ENCODE measurements at regions not wholly inside any gene's neighbourhood (a gene's known extent, or its start where the extent isn't known, plus 50 kb on each side); places are given as distances from the start of the nearest gene placed in this dataset.
"Not testable (repeated sequence)": the region's sequence is repeated elsewhere in the genome, so short reads cannot be mapped to it uniquely, and the experiment has no call there.

DNA sequence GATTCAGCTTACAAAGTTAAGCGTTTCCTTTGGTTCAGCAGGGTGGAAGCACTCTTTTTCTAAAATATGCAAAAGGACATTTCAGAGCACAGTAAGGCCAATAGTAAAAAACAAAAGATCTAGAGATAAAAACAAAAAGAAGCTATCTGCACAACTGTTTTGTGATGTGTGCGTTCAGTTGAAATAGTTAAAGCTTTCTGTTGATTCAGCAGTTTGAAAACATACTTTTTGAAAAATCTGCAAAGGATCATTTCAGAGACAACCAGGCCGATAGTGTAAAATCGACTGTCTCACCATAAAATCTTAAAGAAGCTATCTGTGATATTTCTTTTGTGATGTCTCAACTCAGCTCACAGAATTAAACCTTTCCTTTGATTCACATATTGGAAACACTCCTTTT is 300.0 kb upstream of the ALG10B start:
- peaks cover 9% of the 10 kb centered on the region for H3K9me3 Mint-ChIP-seq
- no peak overlapping the region for H3K4me3 Mint-ChIP-seq
- H3K27ac Mint-ChIP-seq, result no peak overlapping the region
- no peaks in the 10 kb centered on the region for H3K36me3 Mint-ChIP-seq
- DNase-seq, result no peak
- H3K4me1 Mint-ChIP-seq, result no peaks in the 10 kb centered on the region
- H3K27me3 Mint-ChIP-seq, result no peaks in the 10 kb centered on the region

DNA sequence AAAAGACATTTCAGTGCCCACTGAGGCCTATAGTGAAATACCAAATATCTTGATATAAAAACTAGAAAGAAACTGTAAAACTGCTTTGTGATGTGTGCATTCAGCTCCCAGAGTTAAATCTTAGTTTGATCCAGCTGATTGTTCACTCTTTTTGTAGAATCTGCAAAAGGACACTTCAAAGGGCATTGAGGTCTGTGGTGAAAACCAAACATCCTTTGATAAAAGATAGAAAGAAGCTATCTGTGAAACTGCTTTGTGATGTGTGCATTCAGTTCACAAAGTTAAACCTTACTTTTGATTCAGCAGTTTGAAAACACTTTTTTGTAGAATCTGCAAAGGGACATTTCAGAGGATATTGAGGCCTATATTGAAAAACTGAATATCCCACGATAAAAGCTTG is 290.7 kb upstream of the ALG10B start:
- Mint-ChIP-seq H3K4me3 (no peak overlapping the region), H3K4me1 (no peaks in the 10 kb centered on the region), H3K27ac (no peak overlapping the region), H3K36me3 (no peaks in the 10 kb centered on the region), H3K9me3 (peaks cover 7% of the 10 kb centered on the region), H3K27me3 (no peaks in the 10 kb centered on the region)
- DNase-seq, result no peak

DNA sequence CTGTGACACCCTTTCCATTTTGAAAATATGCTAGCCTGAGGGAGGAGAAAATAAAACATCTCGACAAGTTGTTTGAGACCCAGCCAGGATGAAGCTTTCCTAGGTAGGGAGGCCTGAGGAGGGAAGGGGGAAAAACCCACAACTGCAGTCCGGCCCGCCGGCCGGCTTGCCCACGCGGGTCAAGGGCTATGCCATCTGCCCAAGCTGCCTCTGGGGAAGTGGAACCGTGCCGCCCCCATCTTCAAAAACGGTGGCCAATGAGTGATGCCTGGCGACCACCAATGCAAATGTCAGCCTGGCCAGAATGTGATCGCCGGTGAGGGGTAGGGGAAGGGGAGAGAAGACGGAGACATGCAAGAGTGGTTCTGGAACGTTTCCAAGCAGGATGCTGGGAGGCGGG is 263.5 kb upstream of the ALG10B start:
- Mint-ChIP-seq H3K4me1 (no peaks in the 10 kb centered on the region), H3K9me3 (peaks cover 12% of the 10 kb centered on the region), H3K27ac (no peak overlapping the region), H3K27me3 (no peaks in the 10 kb centered on the region), H3K4me3 (no peak overlapping the region), H3K36me3 (no peaks in the 10 kb centered on the region)
- no peak for DNase-seq

DNA sequence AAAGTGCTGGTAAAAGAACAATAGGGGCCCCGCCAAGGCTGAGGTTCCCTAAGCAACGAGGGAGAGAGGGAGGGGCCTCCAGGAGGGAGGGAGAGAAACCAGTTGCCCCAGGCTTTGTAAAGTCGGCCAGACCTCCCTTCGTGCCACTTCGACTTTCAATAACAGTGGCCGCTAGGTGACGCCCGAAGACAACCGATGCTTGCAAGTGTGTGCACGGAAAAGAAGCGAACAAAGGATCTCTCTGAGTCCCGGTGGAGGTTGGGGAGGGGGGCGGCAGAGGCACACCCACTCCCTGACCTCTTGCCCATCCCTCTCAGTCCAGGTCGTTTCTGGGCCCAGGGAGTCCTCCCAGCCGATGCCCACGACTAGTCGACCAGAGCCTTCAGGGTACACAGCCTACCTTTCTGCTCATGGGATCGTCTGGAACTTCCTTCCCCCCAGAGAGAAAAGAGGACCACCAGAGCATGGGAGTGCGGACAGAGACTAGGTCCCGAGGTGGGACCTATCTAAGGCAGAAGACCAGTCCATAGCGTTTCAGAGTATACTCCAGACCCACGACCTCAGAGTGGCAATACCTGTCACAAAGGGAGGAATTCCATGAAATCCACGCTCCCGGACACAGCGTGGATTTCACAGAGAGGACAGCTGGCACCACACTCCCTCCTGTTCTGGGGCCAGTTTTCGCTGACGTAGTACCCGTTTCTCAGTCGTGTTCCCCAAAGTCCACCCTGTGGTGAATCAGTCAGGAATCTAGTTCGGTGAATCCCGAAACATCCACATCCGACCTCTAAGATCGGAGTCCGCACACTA is 262.7 kb upstream of the ALG10B start:
- H3K27me3 Mint-ChIP-seq, result no peaks in the 10 kb centered on the region
- H3K9me3 Mint-ChIP-seq, result peaks cover 12% of the 10 kb centered on the region

DNA sequence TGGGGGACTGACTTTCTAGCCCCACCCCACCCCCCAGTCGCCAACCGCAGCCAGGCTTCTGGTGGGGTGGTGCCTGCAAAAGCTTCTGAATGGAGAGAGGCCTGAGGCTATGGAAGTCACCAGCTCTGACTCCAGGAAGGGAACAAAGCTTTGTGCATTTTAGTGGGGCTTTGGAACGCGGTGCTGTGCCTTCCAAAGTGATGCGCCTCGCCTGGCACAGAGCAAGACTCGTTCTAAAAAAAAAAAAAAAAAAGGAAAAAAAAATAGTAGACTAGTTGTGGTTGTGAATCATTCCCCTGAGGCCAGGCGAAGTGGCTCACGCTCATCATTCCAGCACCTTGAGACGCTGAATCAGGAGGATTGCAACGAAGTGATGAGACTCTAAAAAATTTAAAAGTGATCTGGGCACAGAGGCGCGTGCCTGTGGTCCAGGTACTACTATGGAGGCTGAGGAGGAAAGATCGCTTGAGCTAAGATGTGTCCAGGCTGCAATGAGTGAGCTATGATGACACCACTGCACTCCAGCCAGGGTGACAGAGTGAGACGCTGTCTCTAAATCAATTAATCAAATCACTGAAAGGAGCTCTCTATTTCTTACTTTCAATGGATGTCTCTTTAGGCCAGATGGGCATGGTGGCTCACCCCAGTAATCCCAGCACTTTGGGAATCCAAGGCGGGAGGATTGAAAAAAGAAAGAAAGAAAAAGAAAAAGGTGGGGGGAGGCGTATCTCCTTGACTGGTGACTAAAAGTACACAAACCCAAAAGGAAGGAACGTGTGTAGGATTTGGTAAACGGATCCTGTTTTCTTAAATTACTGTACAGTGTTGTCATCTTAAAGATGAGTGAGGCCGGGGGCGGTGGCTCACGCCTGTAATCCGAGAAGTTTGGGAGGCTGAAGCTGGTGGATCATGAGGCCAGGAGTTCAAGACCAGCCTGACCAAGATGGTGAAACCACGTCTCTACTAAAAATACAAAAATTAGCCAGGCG is 259.6 kb upstream of the ALG10B start:
- Mint-ChIP-seq H3K9me3 (peaks cover 15% of the 10 kb centered on the region), H3K27ac (no peak overlapping the region), H3K4me3 (no peak overlapping the region), H3K27me3 (no peaks in the 10 kb centered on the region), H3K4me1 (no peaks in the 10 kb centered on the region), H3K36me3 (no peaks in the 10 kb centered on the region)
- no peak for DNase-seq

More for the DNA sequence above, 262.7 kb upstream of the ALG10B start:
- DNase-seq, result peak; percentile 1
- no peaks in the 10 kb centered on the region for H3K4me1 Mint-ChIP-seq
- H3K36me3 Mint-ChIP-seq, result no peaks in the 10 kb centered on the region
- H3K27ac Mint-ChIP-seq, result no peak overlapping the region
- H3K4me3 Mint-ChIP-seq, result no peak overlapping the region

DNA sequence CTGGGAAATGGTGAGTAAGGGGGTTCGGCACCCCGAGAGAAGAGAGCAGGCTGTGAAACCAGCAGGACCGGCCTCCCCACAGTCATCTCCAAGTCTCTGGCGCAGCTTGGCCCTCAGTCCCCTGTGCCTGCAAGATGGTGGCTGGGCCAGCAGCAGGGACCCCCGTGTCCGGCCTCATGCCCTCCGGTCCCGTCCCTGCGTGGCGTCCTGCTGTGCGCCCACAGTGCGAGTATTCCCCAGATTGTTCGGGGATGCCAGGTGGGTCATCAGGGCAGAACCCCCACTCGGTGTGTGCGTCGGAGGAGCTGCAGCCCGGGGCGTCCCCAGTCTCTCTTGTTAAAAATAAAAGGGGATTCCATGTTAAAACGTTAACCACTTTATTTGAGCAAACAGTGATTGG is 216.9 kb upstream of the ALG10B start:
- Mint-ChIP-seq H3K4me1 (no peaks in the 10 kb centered on the region), H3K36me3 (no peaks in the 10 kb centered on the region), H3K27ac (no peak overlapping the region), H3K9me3 (peaks cover 12% of the 10 kb centered on the region), H3K27me3 (no peaks in the 10 kb centered on the region), H3K4me3 (no peak overlapping the region)
- no peak for DNase-seq

DNA sequence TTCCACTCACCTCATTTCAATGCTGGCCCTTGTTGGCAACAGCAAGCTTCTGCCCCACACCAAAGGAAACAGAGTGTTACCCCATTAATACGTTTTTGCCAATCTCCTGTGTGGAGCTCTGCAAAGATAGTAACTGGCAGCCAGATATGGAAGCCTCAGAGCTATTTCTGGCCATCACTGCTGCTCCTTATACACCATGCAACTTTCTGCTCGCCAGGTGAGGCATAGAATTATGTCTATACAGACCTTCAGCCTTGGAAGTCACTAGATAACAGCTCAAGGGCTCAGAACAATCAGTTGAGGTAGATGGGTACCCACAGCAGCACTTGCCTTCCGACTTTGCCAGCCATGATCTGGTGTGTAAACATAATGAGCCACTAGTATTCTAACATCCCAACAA is 214.8 kb upstream of the ALG10B start:
- DNase-seq, result no peak
- no peak overlapping the region for H3K27ac Mint-ChIP-seq
- peaks cover 7% of the 10 kb centered on the region for H3K9me3 Mint-ChIP-seq
- no peaks in the 10 kb centered on the region for H3K27me3 Mint-ChIP-seq
- no peaks in the 10 kb centered on the region for H3K4me1 Mint-ChIP-seq
- H3K4me3 Mint-ChIP-seq, result no peak overlapping the region
- H3K36me3 Mint-ChIP-seq, result no peaks in the 10 kb centered on the region

DNA sequence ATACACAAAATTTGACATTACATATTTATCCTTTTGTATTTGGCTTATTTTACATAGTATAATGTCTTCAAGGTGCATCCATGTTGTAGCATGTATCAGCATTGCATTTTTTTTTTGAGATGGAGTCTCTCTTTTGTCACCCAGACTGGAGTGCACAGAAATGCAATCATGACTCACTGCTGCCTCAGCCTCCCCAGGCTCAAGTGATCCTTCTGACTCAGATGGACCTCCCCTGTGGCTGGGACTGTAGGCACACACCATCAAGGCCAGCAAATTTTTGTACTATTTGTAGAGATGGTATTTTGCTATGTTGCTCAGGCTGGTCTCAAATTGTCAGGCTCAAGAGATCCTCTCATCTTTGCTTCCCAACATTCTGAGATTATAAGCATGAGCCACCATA is 214.4 kb upstream of the ALG10B start:
- Mint-ChIP-seq H3K27ac (no peak overlapping the region), H3K4me3 (no peak overlapping the region), H3K27me3 (no peaks in the 10 kb centered on the region), H3K9me3 (peaks cover 5% of the 10 kb centered on the region), H3K36me3 (no peaks in the 10 kb centered on the region), H3K4me1 (no peaks in the 10 kb centered on the region)
- no peak for DNase-seq

DNA sequence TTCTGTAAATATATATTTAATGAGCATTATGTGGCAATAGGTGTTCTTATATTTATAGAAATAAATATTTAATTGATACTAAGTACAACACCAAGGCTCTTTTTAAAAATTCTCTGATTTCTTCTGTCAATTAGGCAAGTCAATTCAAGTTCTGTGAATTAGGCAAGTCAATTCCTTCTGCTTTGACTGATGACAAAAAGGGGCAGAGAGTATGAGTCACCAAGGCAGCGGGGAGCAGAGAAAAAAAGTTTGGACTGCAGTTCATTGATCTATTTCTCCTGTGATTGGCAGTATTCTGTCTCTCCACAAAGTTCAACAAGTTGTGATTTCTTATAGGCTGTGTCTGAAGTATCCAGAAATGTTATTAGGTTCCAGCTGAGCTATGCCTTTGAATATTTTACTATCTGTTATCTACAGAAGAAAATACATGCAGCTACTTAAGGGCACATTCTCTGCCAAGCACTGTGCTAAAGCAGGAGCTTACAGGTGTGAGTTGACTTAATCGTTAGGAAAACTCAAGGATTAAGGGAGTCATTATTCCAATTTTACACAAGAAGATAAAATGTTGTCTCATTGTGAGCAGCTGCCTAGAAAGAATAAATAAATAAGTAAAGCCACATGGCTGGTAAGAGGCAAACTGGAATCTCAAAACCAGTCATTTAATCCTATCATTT is 206.4 kb upstream of the ALG10B start:
- H3K27me3 Mint-ChIP-seq, result peaks cover 4% of the 10 kb centered on the region

DNA sequence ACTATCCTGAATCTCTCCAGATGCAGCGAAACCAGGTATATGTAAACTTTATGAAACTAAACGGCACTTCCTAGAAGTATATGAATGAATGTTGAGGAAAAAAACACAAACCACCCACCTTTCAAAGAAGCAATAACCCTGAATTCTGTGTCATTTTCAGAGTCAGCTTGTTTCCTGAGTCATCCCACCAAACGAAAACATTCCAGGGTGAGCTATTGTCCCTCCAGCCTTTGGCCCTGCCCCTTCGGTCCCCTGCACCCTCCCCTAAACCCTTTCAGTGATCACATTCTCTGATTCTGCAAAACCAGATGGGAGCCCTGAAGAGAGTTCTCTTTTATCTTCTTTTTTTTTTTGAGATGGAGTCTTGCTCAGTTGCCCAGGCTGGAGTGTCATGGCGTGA is 202.6 kb upstream of the ALG10B start:
- Mint-ChIP-seq H3K4me3 (no peak overlapping the region), H3K4me1 (no peaks in the 10 kb centered on the region), H3K9me3 (no peaks in the 10 kb centered on the region), H3K27ac (no peak overlapping the region), H3K36me3 (no peaks in the 10 kb centered on the region), H3K27me3 (no peaks in the 10 kb centered on the region)
- no peak for DNase-seq

More for the DNA sequence above, 206.4 kb upstream of the ALG10B start:
- no peaks in the 10 kb centered on the region for H3K4me1 Mint-ChIP-seq
- no peak for DNase-seq
- no peak overlapping the region for H3K4me3 Mint-ChIP-seq
- no peaks in the 10 kb centered on the region for H3K9me3 Mint-ChIP-seq
- H3K27ac Mint-ChIP-seq, result no peak overlapping the region
- no peaks in the 10 kb centered on the region for H3K36me3 Mint-ChIP-seq

DNA sequence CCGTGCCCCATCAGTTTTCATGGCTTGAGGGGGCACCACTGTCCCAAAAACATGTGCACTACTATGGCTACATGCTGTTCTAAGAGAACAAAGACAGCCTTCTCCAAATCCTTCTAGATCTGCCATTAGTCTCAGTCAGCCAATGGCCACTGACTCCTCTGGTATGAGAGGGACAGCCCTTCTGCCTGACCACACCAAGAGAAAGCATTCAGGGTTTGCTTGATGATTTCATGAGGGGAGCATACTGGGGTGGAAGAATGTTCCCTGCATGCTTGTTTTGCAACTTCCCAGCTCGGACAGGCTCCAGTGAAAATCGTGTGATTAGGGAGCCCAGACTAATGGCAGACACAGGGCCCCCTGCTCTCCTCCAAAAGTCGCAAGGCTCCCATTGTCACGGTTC is 199.6 kb upstream of the ALG10B start:
- no peaks in the 10 kb centered on the region for H3K9me3 Mint-ChIP-seq
- no peaks in the 10 kb centered on the region for H3K4me1 Mint-ChIP-seq
- no peak overlapping the region for H3K4me3 Mint-ChIP-seq
- H3K36me3 Mint-ChIP-seq, result no peaks in the 10 kb centered on the region
- no peaks in the 10 kb centered on the region for H3K27me3 Mint-ChIP-seq
- H3K27ac Mint-ChIP-seq, result no peak overlapping the region
- DNase-seq, result no peak

DNA sequence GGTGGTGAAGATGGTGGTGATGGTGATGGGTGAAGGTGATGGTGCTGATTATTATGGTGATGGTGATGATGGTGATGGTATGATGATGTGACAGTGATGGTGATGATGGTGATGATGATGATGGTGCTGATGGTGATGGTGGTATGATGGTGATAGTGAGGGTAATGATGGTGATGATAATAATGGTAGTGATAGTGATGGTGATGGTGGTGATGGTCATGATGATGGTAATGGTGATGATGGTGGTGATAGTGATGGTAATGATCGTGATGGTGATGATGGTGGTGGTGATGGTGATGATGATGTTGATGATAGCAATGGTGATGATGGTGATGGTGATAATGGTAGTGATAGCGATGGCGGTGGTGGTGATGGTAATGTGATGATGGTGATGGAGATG is 197.9 kb upstream of the ALG10B start:
- no peaks in the 10 kb centered on the region for H3K4me1 Mint-ChIP-seq
- no peaks in the 10 kb centered on the region for H3K9me3 Mint-ChIP-seq
- no peak overlapping the region for H3K4me3 Mint-ChIP-seq
- DNase-seq, result no peak
- no peaks in the 10 kb centered on the region for H3K36me3 Mint-ChIP-seq
- H3K27me3 Mint-ChIP-seq, result no peaks in the 10 kb centered on the region
- H3K27ac Mint-ChIP-seq, result no peak overlapping the region

DNA sequence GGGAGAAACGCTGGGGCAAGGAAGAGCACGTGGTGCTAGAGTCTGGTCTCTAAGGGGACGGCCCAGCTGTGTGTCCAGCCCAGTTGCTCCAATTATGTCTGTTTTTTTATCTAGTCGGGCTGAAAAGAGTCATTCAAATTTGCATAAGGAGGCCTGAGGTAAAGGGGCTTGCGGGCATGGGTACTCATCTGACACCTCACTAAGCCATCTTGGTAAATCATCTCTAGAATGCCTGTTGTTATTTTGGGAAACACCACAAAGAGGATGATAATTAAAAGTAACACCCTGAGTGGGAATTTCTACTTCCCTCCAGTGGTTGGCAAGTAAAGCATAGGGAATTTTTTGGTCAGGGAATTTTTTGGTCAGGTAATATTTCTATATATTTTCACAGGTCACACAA is 196.1 kb upstream of the ALG10B start:
- Mint-ChIP-seq H3K4me1 (no peaks in the 10 kb centered on the region), H3K9me3 (no peaks in the 10 kb centered on the region), H3K4me3 (no peak overlapping the region), H3K36me3 (no peaks in the 10 kb centered on the region), H3K27ac (no peak overlapping the region), H3K27me3 (peaks cover 9% of the 10 kb centered on the region)
- DNase-seq, result no peak

DNA sequence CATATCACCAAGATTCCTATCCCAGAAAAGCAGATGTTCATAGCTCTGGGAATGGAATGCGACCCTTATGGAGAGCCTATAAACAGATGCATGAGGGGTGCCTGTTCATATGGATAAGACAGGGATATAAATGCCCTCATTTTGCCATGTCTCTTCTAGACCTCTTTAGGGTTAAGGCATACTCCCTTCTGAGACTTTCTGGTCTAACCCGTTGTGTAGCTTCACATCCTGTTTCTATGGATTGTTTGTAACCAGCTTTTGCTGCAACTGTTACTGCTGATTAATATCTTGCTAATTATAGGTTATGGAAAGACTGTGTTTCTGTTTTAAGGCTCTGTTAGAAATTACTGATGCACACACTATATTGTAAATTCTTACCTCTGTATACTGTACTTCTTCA is 193.5 kb upstream of the ALG10B start:
- H3K4me3 Mint-ChIP-seq, H3K9me3 Mint-ChIP-seq, H3K4me1 Mint-ChIP-seq, H3K27ac Mint-ChIP-seq, DNase-seq, H3K36me3 Mint-ChIP-seq: not testable (repeated sequence)
- H3K27me3 Mint-ChIP-seq, result peaks cover 22% of the 10 kb centered on the region

DNA sequence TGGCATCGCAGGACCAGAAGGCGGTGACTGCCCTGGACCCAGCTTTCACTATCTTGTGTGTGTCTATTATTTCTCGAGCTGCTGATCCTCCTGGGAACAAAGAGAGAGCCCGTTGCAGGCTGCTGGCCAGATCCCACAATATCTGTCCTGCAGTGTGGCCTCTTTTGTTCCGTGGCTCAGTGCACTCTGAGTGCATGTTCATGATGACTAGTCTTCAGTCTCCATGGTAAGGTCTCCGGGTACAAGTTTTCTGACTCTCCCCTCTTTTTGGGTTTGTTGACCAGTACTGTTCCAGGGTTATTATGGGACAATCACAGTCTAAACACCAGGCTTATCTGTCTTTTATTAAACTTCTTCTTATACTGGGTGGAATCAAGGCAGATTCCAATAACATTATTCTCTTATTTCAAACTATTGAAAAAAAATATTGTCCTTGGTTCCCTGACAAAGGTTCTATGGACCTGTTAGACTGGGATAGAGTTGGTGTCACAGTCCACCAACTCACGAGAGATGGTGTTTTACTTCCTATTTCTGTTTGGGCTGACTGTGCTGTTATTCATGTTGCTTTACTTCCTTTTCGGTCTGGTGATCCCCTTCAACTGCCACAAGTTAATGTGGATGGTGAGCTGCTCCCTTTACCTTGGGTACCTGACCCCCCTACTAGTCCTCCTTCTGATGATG is 192.9 kb upstream of the ALG10B start:
- Mint-ChIP-seq H3K27ac (no peak overlapping the region), H3K9me3 (no peaks in the 10 kb centered on the region), H3K4me3 (no peak overlapping the region), H3K4me1 (peaks cover 2% of the 10 kb centered on the region), H3K27me3 (peaks cover 22% of the 10 kb centered on the region), H3K36me3 (no peaks in the 10 kb centered on the region)
- DNase-seq, result no peak

Measured in activated naive CD8-positive, alpha-beta T cell treated with anti-CD3 and anti-CD28 coated beads for 36 hours (primary cell).